ENCODE measurements at regions not wholly inside any gene's neighbourhood (a gene's known extent, or its start where the extent isn't known, plus 50 kb on each side); places are given as distances from the start of the nearest gene placed in this dataset.

GRCh38 chr17:63378411-63379375 lies 67.4 kb downstream of the CYB561 start:
- H3K36me3 ChIP-seq: peaks cover 0 to 42% (median 0%) of the 10 kb centered on the region in 3 donors
- no peak overlapping the region for H3K4me3 ChIP-seq
- H3K27me3 ChIP-seq: no peaks in the 10 kb centered on the region
- H3K27ac ChIP-seq: no peak overlapping the region
- WGBS, 2 donors: 73 to 85% methylated on average over 3 of the region's 3 CpGs
- no peak for DNase-seq
- intact Hi-C loops (cut with DNase I): no loop called here
- TF ChIP-seq POLR2A (IDR thresholded peaks at IDR 0.05) (no peak), CTCF (IDR thresholded peaks at IDR 0.05) (no peak)
- no peaks in the 10 kb centered on the region for H3K4me1 ChIP-seq
- peaks cover 0 to 3% (median 0%) of the 10 kb centered on the region in 3 donors for H3K9me3 ChIP-seq

- no peaks in the 10 kb centered on the region for H3K4me1 ChIP-seq
- H3K27me3 ChIP-seq: no peaks in the 10 kb centered on the region
- WGBS, 2 donors: 76 to 95% methylated on average over 5 of the region's 5 CpGs
- H3K4me3 ChIP-seq: no peak overlapping the region
- intact Hi-C loops (cut with DNase I): no loop called here
- TF ChIP-seq POLR2A (IDR thresholded peaks at IDR 0.05): no peak
- H3K36me3 ChIP-seq: peaks cover 0 to 44% (median 0%) of the 10 kb centered on the region in 3 donors
- H3K27ac ChIP-seq: no peak overlapping the region
- DNase-seq: no peak
- H3K9me3 ChIP-seq: peaks cover 0 to 3% (median 0%) of the 10 kb centered on the region in 3 donors
These were observed 66.5 kb downstream of the CYB561 start for GRCh38 chr17:63379636-63380035.

GRCh38 chr17:63381101-63381729 lies 64.9 kb downstream of the CYB561 start:
- no peak overlapping the region for H3K27ac ChIP-seq
- H3K27me3 ChIP-seq: no peaks in the 10 kb centered on the region
- WGBS, 2 donors: 80 to 88% methylated on average over 4 of the region's 4 CpGs
- peaks cover 0 to 44% (median 0%) of the 10 kb centered on the region in 3 donors for H3K36me3 ChIP-seq
- no peaks in the 10 kb centered on the region for H3K4me1 ChIP-seq
- no peak for DNase-seq
- intact Hi-C loops (cut with DNase I): no loop called here
- H3K4me3 ChIP-seq: no peak overlapping the region
- TF ChIP-seq POLR2A (IDR thresholded peaks at IDR 0.05) (no peak), CTCF (IDR thresholded peaks at IDR 0.05) (no peak)
- H3K9me3 ChIP-seq: peaks cover 0 to 3% (median 0%) of the 10 kb centered on the region in 3 donors

- DNase-seq: no peak
- Histone ChIP-seq H3K27ac (no peak overlapping the region), H3K4me1 (no peaks in the 10 kb centered on the region), H3K27me3 (no peaks in the 10 kb centered on the region), H3K9me3 (no peaks in the 10 kb centered on the region), H3K36me3 (peaks cover 0 to 39% (median 0%) of the 10 kb centered on the region in 3 donors), H3K4me3 (no peak overlapping the region)
- TF ChIP-seq CTCF (IDR thresholded peaks at IDR 0.05): no peak
- TF ChIP-seq POLR2A (IDR thresholded peaks at IDR 0.05): no peak
- intact Hi-C loops (cut with DNase I): no loop called here
- WGBS, 2 donors: 83 to 100% methylated on average over 2 of the region's 2 CpGs
These were observed 64.0 kb downstream of the CYB561 start for GRCh38 chr17:63382136-63382535.
